SHP77 (cell line): ENCODE measurements at regions not wholly inside any gene's neighbourhood (a gene's known extent, or its start where the extent isn't known, plus 50 kb on each side); places are given as distances from the start of the nearest gene placed in this dataset.
"Not testable (repeated sequence)": the region's sequence is repeated elsewhere in the genome, so short reads cannot be mapped to it uniquely, and the experiment has no call there.

ENCODE experiments used
- DNase-seq, 2 experiments: peaks; one replicate each; lab custom pipeline; 2025; lab: John Stamatoyannopoulos, UW

GRCh38 chr1:94769551-94769950 lies 50.6 kb upstream of the SLC44A3 start:
- DNase-seq = no peak

DNA sequence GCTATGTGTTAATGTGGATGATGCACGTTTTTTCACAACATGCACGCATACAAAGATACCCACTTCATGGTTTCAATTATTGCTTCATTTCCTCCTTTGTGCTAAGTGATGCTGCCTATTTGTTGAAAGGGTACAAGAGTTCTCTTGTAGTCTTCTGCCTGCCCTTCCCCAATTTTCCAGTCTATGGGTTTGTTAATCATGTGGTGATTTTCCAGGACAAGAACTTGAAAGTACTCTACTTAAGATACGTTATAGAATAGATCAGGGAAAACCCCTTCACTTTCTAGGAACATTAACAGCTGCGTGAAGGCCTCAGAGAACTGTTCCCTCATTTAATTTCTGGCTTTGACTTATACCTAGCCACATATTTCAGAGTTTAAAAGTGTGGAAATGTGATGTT lies 52.1 kb upstream of the SLC44A3 start:
- DNase-seq = no peak

GRCh38 chr1:94765958-94766357 lies 54.2 kb upstream of the SLC44A3 start:
- DNase-seq = no peak

DNA sequence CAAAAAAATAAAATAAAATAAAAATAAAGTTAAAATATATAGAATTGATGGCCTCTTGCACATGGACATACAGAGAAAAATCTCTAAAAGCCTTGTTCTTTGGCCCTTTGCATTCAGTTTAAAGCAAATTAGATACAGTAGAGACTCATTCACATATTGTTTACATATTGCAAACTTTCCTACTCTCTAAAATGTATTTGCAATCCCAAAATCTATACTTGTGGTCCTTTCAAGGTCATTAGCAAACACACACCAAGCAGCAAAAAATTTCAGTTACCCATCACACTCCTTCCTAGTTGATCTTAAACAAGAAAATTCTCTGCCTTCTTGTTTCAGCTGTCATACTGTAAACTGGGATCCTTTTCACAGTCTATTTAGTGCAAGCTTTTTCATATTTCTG lies 61.0 kb upstream of the SLC44A3 start:
- DNase-seq = no peak

GRCh38 chr1:94757931-94758330 lies 62.2 kb upstream of the SLC44A3 start:
- DNase-seq = no peak

- DNase-seq = peak in 1 of 2 experiments; percentile 37
Observed at GRCh38 chr1:94755675-94756074, 64.5 kb upstream of the SLC44A3 start.

GRCh38 chr1:94755016-94755415 lies 65.1 kb upstream of the SLC44A3 start:
- DNase-seq = not testable (repeated sequence)

- no peak for DNase-seq
Observed at GRCh38 chr1:94754570-94754969, 65.6 kb upstream of the SLC44A3 start.

DNA sequence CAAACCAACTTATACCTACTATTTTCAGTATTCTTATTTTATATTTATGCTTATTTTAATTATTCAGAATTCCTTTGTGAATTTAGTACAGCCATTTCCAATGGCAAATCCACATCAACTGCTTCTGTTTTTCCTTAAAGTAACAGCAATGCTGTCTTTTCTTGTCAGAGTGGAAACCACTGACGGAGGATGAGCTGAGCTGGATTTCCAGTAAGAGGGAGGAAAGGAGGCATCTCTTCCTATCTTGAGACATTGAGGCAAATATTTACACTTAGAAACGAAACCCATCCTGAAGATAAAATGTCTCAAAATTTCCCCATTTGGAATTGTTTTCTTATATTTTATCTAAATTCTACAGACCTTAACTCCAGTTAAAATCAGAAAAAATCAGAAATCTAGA lies 66.1 kb upstream of the SLC44A3 start:
- no peak for DNase-seq

DNA sequence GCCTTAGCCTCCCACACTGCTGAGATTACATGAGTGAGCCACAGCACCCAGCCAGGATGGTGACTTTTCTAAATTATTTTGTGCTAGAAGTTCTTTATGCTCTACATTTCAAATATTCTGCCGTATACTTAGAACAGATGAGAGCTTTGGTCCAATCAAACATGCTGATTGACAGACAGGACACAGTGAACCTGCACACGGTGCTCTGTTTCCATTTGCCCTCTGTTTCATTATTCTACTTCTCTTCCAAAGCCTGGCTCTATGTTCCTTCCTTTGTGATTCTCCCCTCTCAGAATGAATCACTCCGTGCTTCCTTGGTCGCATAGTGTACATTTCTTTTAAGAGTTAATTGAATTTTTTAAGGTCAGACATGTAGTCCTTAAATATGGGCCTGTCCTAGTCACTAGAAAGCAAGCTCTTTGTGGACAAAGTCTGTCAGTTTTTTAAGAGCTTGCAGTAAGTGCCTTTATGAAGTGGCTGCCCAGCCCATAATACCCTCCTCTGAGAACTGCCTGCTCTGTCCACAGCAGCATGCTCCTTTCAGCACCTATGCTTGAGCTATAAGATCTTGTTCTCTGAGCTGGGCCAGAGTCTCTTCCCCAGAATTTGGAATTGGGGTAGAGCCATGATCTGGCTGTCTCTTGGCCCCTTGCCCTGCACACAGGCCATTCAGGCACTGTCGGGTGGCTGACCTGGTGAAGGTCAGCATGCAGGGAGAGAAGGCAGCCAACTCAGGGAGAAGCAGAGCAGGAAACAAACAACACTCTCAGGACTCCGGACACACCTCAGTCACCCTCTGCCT lies 66.8 kb upstream of the SLC44A3 start:
- DNase-seq = peak in 1 of 2 experiments; percentile 35

- not testable (repeated sequence) for DNase-seq
Observed at GRCh38 chr1:94751483-94751882, 68.7 kb upstream of the SLC44A3 start.

GRCh38 chr1:94746635-94747525 lies 73.3 kb upstream of the SLC44A3 start:
- no peak for DNase-seq

GRCh38 chr1:94745742-94746141 lies 74.4 kb upstream of the SLC44A3 start:
- DNase-seq = no peak

GRCh38 chr1:94743862-94744261 lies 76.3 kb upstream of the SLC44A3 start:
- no peak for DNase-seq

DNA sequence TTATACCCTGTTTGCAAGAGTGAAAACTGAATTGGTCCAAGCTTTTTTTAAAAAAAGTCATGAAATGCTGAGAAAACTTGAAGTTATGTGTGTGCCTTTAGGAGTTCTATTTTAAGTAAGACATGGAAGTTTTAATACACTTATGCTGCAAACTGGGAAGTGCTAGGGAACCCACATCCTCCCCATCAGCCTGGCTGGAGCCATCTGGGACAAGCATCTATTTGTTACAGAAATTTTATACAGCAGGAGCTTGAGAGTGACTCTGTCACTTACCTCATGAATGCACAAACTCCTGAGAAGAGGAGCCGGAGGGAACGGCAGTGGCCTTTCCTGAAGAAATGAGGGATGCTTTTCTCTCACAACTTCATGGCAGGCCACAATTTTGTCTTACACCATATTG lies 78.2 kb upstream of the SLC44A3 start:
- DNase-seq = no peak

- no peak for DNase-seq
Observed at GRCh38 chr1:94741510-94741909, 78.6 kb upstream of the SLC44A3 start.

DNA sequence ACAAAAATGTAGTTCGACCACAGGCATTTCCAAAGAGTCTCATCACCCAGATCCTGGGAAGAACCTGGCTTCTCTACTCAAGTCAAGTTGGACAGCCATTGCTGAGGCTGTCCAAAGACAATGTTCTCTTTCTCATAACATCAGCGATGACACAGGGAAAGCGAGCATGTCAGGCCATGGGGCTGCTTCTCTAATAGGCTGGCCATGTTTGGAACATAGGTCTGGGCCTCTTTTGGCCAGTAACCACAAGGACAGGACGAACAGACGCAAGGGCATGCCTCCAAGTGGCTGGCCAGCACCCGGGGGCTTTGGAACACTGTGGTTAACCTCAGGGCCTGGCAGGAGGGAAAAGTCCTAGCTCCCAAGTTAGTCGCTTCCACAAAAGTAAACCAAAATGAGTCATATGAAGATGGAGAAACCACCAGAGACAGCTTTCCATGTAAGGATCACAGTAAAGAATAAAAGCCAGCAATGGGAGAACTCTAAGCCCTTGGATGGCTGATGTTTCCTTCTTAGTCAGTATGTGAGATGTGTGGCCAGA lies 80.6 kb upstream of the SLC44A3 start:
- DNase-seq = no peak

DNA sequence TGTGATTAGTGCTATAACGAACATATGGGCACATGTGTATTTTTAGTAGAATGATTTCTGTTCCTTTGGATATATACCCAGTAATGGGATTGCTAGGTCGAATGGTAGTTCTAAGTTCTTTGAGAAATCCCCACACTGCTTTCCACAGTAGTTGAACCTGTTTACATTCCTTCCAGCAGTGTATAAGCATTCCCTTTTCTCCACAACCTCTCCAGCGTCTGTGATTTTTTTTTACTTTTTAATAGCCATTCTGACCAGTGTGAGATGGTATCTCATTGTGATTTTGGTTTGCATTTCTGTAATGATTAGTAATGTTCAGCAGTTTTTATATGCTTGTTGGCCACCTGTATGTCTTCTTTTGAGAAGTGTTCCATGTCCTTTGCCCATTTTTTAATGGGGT lies 81.8 kb upstream of the SLC44A3 start:
- DNase-seq = no peak

- no peak for DNase-seq
Observed at GRCh38 chr1:94737124-94737998, 82.8 kb upstream of the SLC44A3 start.

DNA sequence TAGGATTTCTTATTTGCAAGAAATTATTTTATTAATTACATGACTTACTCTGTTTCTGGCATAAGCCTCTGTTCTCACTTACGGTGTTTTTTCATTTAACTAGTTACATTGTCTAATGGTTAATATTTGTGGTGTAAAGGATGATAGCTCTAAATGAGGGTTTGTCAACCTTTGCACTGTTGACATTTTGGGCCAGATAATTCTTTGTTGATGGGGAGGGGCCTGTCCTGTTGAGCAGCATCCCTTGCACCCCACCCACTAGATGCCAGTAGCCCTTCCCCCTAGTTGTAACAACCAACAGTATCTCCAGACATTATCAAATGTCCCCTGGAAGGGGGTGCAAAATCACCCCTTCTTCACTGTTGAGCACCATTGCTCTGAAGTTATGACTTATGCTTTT lies 83.6 kb upstream of the SLC44A3 start:
- DNase-seq = no peak

GRCh38 chr1:94736073-94736472 lies 84.1 kb upstream of the SLC44A3 start:
- no peak for DNase-seq
